HEK293 (cell line): ENCODE measurements at regions not wholly inside any gene's neighbourhood (a gene's known extent, or its start where the extent isn't known, plus 50 kb on each side); places are given as distances from the start of the nearest gene placed in this dataset.

Source experiments
- CTCF ChIA-PET: fragments of 350-600 bp; formaldehyde crosslinking; extraction: SDS; loops from one replicate; lab custom pipeline; 2021; ENCODE audit warnings: antibody characterized with exemption; lab: Yijun Ruan, JAX
- POLR2A ChIA-PET: fragments of 300-600 bp; formaldehyde crosslinking; extraction: SDS; loops from one replicate; lab custom pipeline; 2020; ENCODE audit warnings: antibody characterized with exemption, inconsistent platforms; lab: Yijun Ruan, JAX
- H3K27ac ChIP-seq: fragments of 200-500 bp; sonication (Bioruptor generic); 2 replicates; pipeline ENCODE4 v1.5.1; 2014; ENCODE audit warnings: low read depth, low read length, control low read depth, inconsistent platforms; ENCODE audit errors: extremely low read depth
- H3K36me3 ChIP-seq, 2 experiments: fragments of 200-500 bp in 1 of 2; sonication (Bioruptor generic) in 1 of 2; 1 replicate in 1 of 2; 2 replicates in 1 of 2; pipeline ENCODE4 v1.5.1; 2014 to 2017; ENCODE audit warnings: inconsistent platforms in 2 of 2, low read length in 2 of 2; ENCODE audit not compliant: control insufficient read depth in 2 of 2, insufficient read depth in 1 of 2
- H3K4me1 ChIP-seq: fragments of 200-500 bp; sonication (Bioruptor generic); 2 replicates; pipeline ENCODE4 v1.5.1; 2014; ENCODE audit warnings: mild to moderate bottlenecking, low read length, inconsistent platforms; ENCODE audit not compliant: control insufficient read depth, insufficient read depth
- H3K4me3 ChIP-seq: 2 replicates; pipeline ENCODE4 v1.5.1; 2011; ENCODE audit warnings: low read depth, mild to moderate bottlenecking, control low read depth, low read length, moderate library complexity
- H3K9me3 ChIP-seq: fragments of 200-500 bp; sonication (Bioruptor generic); 2 replicates; pipeline ENCODE4 v1.5.1; 2014; ENCODE audit warnings: low read depth, low read length, inconsistent platforms; ENCODE audit not compliant: control insufficient read depth, insufficient read depth
- ATF2 ChIP-seq: fragments of 450-650 bp; formaldehyde crosslinking; IDR thresholded peaks from 2 replicates; pipeline ENCODE4 v1.5.1; 2016; ENCODE audit warnings: missing biosample characterization, missing genetic modification characterization, low read depth
- CTCF ChIP-seq: fragments of 450-650 bp; formaldehyde crosslinking; IDR thresholded peaks from 2 replicates; pipeline ENCODE4 v1.5.1; 2016; ENCODE audit warnings: missing biosample characterization, missing genetic modification characterization
- EGR2 ChIP-seq: fragments of 450-650 bp; formaldehyde crosslinking; IDR thresholded peaks from 2 replicates; pipeline ENCODE4 v1.5.1; 2016; ENCODE audit warnings: low read depth, missing biosample characterization, missing genetic modification characterization
- GLIS1 ChIP-seq: fragments of 450-650 bp; formaldehyde crosslinking; IDR thresholded peaks from 2 replicates; pipeline ENCODE4 v1.5.1; 2016; ENCODE audit warnings: missing biosample characterization, missing genetic modification characterization
- HOXD13 ChIP-seq: sonication (generic); formaldehyde crosslinking; IDR thresholded peaks from 2 replicates; pipeline ENCODE4 v1.8.0; 2022; ENCODE audit warnings: missing genetic modification reagents, borderline replicate concordance
- IKZF3 ChIP-seq: fragments of 450-650 bp; IDR thresholded peaks from 2 replicates; pipeline ENCODE4 v1.5.0; 2018; ENCODE audit warnings: missing biosample characterization, mild to moderate bottlenecking, missing genetic modification characterization, moderate library complexity
- PRDM10 ChIP-seq: fragments of 450-650 bp; formaldehyde crosslinking; IDR thresholded peaks from 2 replicates; pipeline ENCODE4 v1.5.1; 2016; ENCODE audit warnings: missing biosample characterization, missing genetic modification characterization
- SP7 ChIP-seq: fragments of 450-650 bp; formaldehyde crosslinking; IDR thresholded peaks from 2 replicates; pipeline ENCODE4 v1.5.1; 2016; ENCODE audit warnings: missing biosample characterization, missing genetic modification characterization
- ZEB2 ChIP-seq: fragments of 450-650 bp; formaldehyde crosslinking; IDR thresholded peaks from 2 replicates; pipeline ENCODE4 v1.5.1; 2016; ENCODE audit warnings: missing biosample characterization, missing genetic modification characterization
- ZNF140 ChIP-seq: fragments of 450-650 bp; formaldehyde crosslinking; IDR thresholded peaks from 2 replicates; pipeline ENCODE4 v1.5.1; 2016; ENCODE audit warnings: missing biosample characterization, missing genetic modification characterization
- ZNF169 ChIP-seq: fragments of 450-650 bp; formaldehyde crosslinking; IDR thresholded peaks from 2 replicates; pipeline ENCODE4 v1.5.1; 2016; ENCODE audit warnings: missing biosample characterization, missing genetic modification characterization
- ZNF24 ChIP-seq: fragments of 450-650 bp; formaldehyde crosslinking; IDR thresholded peaks from 2 replicates; pipeline ENCODE4 v1.5.1; 2016; ENCODE audit warnings: missing biosample characterization, missing genetic modification characterization
- ZNF266 ChIP-seq: fragments of 450-650 bp; formaldehyde crosslinking; IDR thresholded peaks from 2 replicates; pipeline ENCODE4 v1.5.1; 2016; ENCODE audit warnings: missing biosample characterization, missing genetic modification characterization, low read depth
- ZNF302 ChIP-seq: fragments of 450-650 bp; formaldehyde crosslinking; IDR thresholded peaks from 2 replicates; pipeline ENCODE4 v1.5.1; 2016; ENCODE audit warnings: missing biosample characterization, missing genetic modification characterization, low read depth
- ZNF449 ChIP-seq: fragments of 450-650 bp; formaldehyde crosslinking; IDR thresholded peaks from 2 replicates; pipeline ENCODE4 v1.5.1; 2017; ENCODE audit warnings: missing biosample characterization, mild to moderate bottlenecking, missing genetic modification characterization, moderate library complexity
- ZNF510 ChIP-seq: fragments of 450-650 bp; formaldehyde crosslinking; IDR thresholded peaks from 2 replicates; pipeline ENCODE4 v1.5.1; 2018; ENCODE audit warnings: mild to moderate bottlenecking, missing genetic modification characterization, missing biosample characterization; ENCODE audit not compliant: insufficient replicate concordance
- ZNF596 ChIP-seq: fragments of 450-650 bp; IDR thresholded peaks from 2 replicates; pipeline ENCODE4 v1.5.0; 2018; ENCODE audit warnings: missing biosample characterization, mild to moderate bottlenecking, missing genetic modification characterization, moderate library complexity
- ZNF692 ChIP-seq: fragments of 450-650 bp; formaldehyde crosslinking; IDR thresholded peaks from 2 replicates; pipeline ENCODE4 v1.5.1; 2016; ENCODE audit warnings: missing biosample characterization, missing genetic modification characterization
- ZNF791 ChIP-seq: fragments of 450-650 bp; formaldehyde crosslinking; IDR thresholded peaks from 2 replicates; pipeline ENCODE4 v1.5.1; 2016; ENCODE audit warnings: missing biosample characterization, missing genetic modification characterization

GRCh38 chr7:97450516-97450915 lies 281.4 kb upstream of the TAC1 start (continued):
- no peak for TF ChIP-seq ATF2
- no peak for TF ChIP-seq SP7

- Histone ChIP-seq H3K27ac (no peak overlapping the region), H3K9me3 (no peaks in the 10 kb centered on the region), H3K36me3 (no peaks in the 10 kb centered on the region), H3K4me1 (no peaks in the 10 kb centered on the region), H3K4me3 (no peak overlapping the region)
- ChIA-PET CTCF (no interaction called here), POLR2A (no interaction called here)
- TF ChIP-seq ZNF24 (tag by site-specific recombination) (no peak), GLIS1 (tag by site-specific recombination) (no peak), EGR2 (tag by site-specific recombination) (no peak), ZNF510 (tag by site-specific recombination) (no peak), PRDM10 (tag by site-specific recombination) (no peak), ZNF169 (tag by site-specific recombination) (no peak)
Measured at GRCh38 chr7:97454636-97455035, 277.2 kb upstream of the TAC1 start.

GRCh38 chr7:97457054-97457453 lies 274.8 kb upstream of the TAC1 start:
- no peaks in the 10 kb centered on the region for H3K36me3 ChIP-seq
- CTCF ChIA-PET: no interaction called here
- H3K4me3 ChIP-seq: no peak overlapping the region
- no peaks in the 10 kb centered on the region for H3K9me3 ChIP-seq
- POLR2A ChIA-PET: no interaction called here
- no peak overlapping the region for H3K27ac ChIP-seq
- no peaks in the 10 kb centered on the region for H3K4me1 ChIP-seq
- no peak for TF ChIP-seq HOXD13
- TF ChIP-seq ZNF791 (tag by site-specific recombination): no peak
- no peak for TF ChIP-seq ZNF449 (tag by site-specific recombination)
- no peak for TF ChIP-seq ZNF266 (tag by site-specific recombination)
- TF ChIP-seq ZNF302: no peak
- no peak for TF ChIP-seq IKZF3
- no peak for TF ChIP-seq ZNF692
- no peak for TF ChIP-seq ZNF596 (tag by site-specific recombination)
- TF ChIP-seq CTCF (tag by site-specific recombination): no peak
- TF ChIP-seq ZNF140 (tag by site-specific recombination): no peak
- TF ChIP-seq ZEB2 (tag by site-specific recombination): no peak
- no peak for TF ChIP-seq PRDM10 (tag by site-specific recombination)
- TF ChIP-seq SP7: no peak
